Endothelial cell of umbilical vein (primary cell): ENCODE measurements at regions not wholly inside any gene's neighbourhood (a gene's known extent, or its start where the extent isn't known, plus 50 kb on each side); places are given as distances from the start of the nearest gene placed in this dataset.

ENCODE experiments used
- BruUV-seq: library from RNA; stranded (reverse); fragments of 400-500 nt; replicated peaks from 2 replicates; lab custom pipeline; 2021; lab: Mats Ljungman, UMichigan
- CTCF ChIA-PET: fragments of 300-600, 350-600 bp; sonication (Branson Sonifier 250); formaldehyde crosslinking; loops from one replicate; lab custom pipeline; 2021; ENCODE audit warnings: antibody characterized with exemption, inconsistent platforms; lab: Charles Lee
- POLR2A ChIA-PET: fragments of 300-600, 350-600 bp; sonication (Branson Sonifier 250); formaldehyde crosslinking; loops from one replicate; lab custom pipeline; 2021; ENCODE audit warnings: antibody characterized with exemption, inconsistent platforms; lab: Charles Lee
- DNase-seq: peaks from one replicate; pipeline ENCODE4 v3.0.0-alpha.2; 2011; ENCODE audit warnings: low read depth, low spot score
- FAIRE-seq: peaks from 2 replicates; lab custom pipeline; 2011; peaks lifted over from hg19 to GRCh38; lab: Jason Lieb, UNC
- H2AFZ ChIP-seq: 2 replicates; pipeline ENCODE4 v1.6.0; 2012; ENCODE audit warnings: low read depth, low read length, control low read depth, inconsistent platforms
- H3K27ac ChIP-seq: 2 replicates; pipeline ENCODE4 v1.5.1; 2011; ENCODE audit warnings: low read depth, mild to moderate bottlenecking, control low read depth, low read length, moderate library complexity; ENCODE audit not compliant: insufficient read depth
- H3K27me3 ChIP-seq, 2 experiments: 2 replicates each; pipeline versions ENCODE4 v1.6.0 to v1.6.1; 2011; ENCODE audit warnings: low read length in 2 of 2, mixed read lengths in 1 of 2; ENCODE audit not compliant: control insufficient read depth in 2 of 2, insufficient read depth in 2 of 2
- H3K36me3 ChIP-seq, 2 experiments: 2 replicates in 1 of 2; 3 replicates in 1 of 2; pipeline ENCODE4 v1.5.1; 2011; ENCODE audit warnings: low read length in 2 of 2, mild to moderate bottlenecking in 1 of 2, moderate library complexity in 1 of 2; ENCODE audit not compliant: control insufficient read depth in 2 of 2, insufficient read depth in 2 of 2; ENCODE audit errors: extremely low read depth in 1 of 2
- H3K4me1 ChIP-seq: 3 replicates; pipeline ENCODE4 v1.5.1; 2011; ENCODE audit warnings: mild to moderate bottlenecking, low read length; ENCODE audit not compliant: control insufficient read depth, insufficient read depth; ENCODE audit errors: extremely low read depth
- H3K4me2 ChIP-seq: 2 replicates; pipeline ENCODE4 v1.6.1; 2011; ENCODE audit warnings: low read length, control low read depth, mixed read lengths; ENCODE audit not compliant: insufficient read depth
- H3K4me3 ChIP-seq, 3 experiments: fragments of 200-600 bp in 1 of 3; sonication (generic), shearing (Covaris generic) in 1 of 3; replicated peaks in 1 of 3; 2 replicates each; pipeline ENCODE4 v1.5.1; 2011 to 2016; ENCODE audit warnings: control low read depth in 3 of 3, low read length in 3 of 3, mild to moderate bottlenecking in 2 of 3, inconsistent platforms in 1 of 3, low read depth in 1 of 3, moderate library complexity in 1 of 3; ENCODE audit not compliant: insufficient read depth in 1 of 3
- H3K79me2 ChIP-seq: 2 replicates; pipeline ENCODE4 v1.6.0; 2012; ENCODE audit warnings: low read length, inconsistent platforms; ENCODE audit not compliant: control insufficient read depth, insufficient read depth
- H3K9ac ChIP-seq: replicated peaks from 2 replicates; pipeline ENCODE3; 2011; ENCODE audit warnings: low read length, control low read depth; ENCODE audit not compliant: insufficient read depth; ENCODE audit errors: extremely low read depth
- H3K9me1 ChIP-seq: replicated peaks from 3 replicates; pipeline ENCODE4 v1.6.0; 2011; ENCODE audit warnings: mild to moderate bottlenecking, low read length; ENCODE audit not compliant: control insufficient read depth, insufficient read depth; ENCODE audit errors: extremely low read depth
- H3K9me3 ChIP-seq: replicated peaks from 2 replicates; pipeline ENCODE4 v1.5.1; 2012; ENCODE audit warnings: low read length, inconsistent platforms; ENCODE audit not compliant: control insufficient read depth, insufficient read depth
- H4K20me1 ChIP-seq: replicated peaks from 2 replicates; pipeline ENCODE3; 2011; ENCODE audit warnings: mild to moderate bottlenecking, low read length; ENCODE audit not compliant: control insufficient read depth, insufficient read depth; ENCODE audit errors: extremely low read depth
- CTCF ChIP-seq, 2 donors: IDR thresholded peaks; 1 replicate in 1 of 2; 2 replicates in 1 of 2; pipeline ENCODE4 v1.5.1; 2011; ENCODE audit warnings: low read length in 2 of 2, mild to moderate bottlenecking in 2 of 2, moderate library complexity in 2 of 2, control low read depth in 1 of 2, inconsistent platforms in 1 of 2, low read depth in 1 of 2; ENCODE audit not compliant: insufficient read depth in 1 of 2; ENCODE audit errors: extremely low read depth in 1 of 2
- EZH2 ChIP-seq: IDR thresholded peaks from 2 replicates; pipeline ENCODE4 v1.6.1; 2012; ENCODE audit warnings: borderline replicate concordance, low read depth, mild to moderate bottlenecking, moderate library complexity, low read length, inconsistent platforms; ENCODE audit not compliant: severe bottlenecking
- FOS ChIP-seq: IDR thresholded peaks from 2 replicates; pipeline ENCODE4 v1.6.1; 2011; ENCODE audit warnings: mild to moderate bottlenecking, low read length, moderate library complexity, borderline replicate concordance; ENCODE audit not compliant: insufficient read depth
- GATA2 ChIP-seq: IDR thresholded peaks from 2 replicates; pipeline ENCODE4 v1.7.0; 2011; ENCODE audit warnings: low read depth, mild to moderate bottlenecking, moderate library complexity, mixed read lengths, low read length; ENCODE audit not compliant: insufficient read length, insufficient read depth
- JUN ChIP-seq: IDR thresholded peaks from 2 replicates; pipeline ENCODE4 v1.6.1; 2011; ENCODE audit warnings: borderline replicate concordance, low read depth; ENCODE audit not compliant: insufficient read length, insufficient read depth
- MAX ChIP-seq: IDR thresholded peaks from 2 replicates; pipeline ENCODE4 v1.6.1; 2011; ENCODE audit not compliant: insufficient read depth, insufficient read length
- MYC ChIP-seq: IDR thresholded peaks from one replicate; pipeline ENCODE4 v1.6.1; 2011; ENCODE audit warnings: mild to moderate bottlenecking, low read depth, low read length
- POLR2A ChIP-seq: IDR thresholded peaks from 2 replicates; pipeline ENCODE4 v1.6.1; 2012; ENCODE audit warnings: low read depth, mild to moderate bottlenecking, control low read depth, low read length
- POLR2AphosphoS5 ChIP-seq: IDR thresholded peaks from 2 replicates; pipeline ENCODE4 v1.6.1; 2012; ENCODE audit warnings: low read depth, mild to moderate bottlenecking, control low read depth, low read length, moderate library complexity; ENCODE audit not compliant: insufficient read depth
- dilution Hi-C: fragments of 300-500 bp; cut with MboI; formaldehyde crosslinking; loops from one replicate; pipeline ENCODE4 v1.15.0; 2019; ENCODE audit warnings: low sequenced_read_pairs; ENCODE audit not compliant: extremely low pct_ligation_motif_present
- intact Hi-C: fragments of 100-400 bp; cut with micrococcal nuclease; formaldehyde crosslinking; loops from one replicate; pipeline ENCODE4 v1.10.0; 2022

GRCh38 chr18:78920456-78921138 is 59.0 kb upstream of the SALL3 start:
- Histone ChIP-seq H3K9ac (no peak overlapping the region), H3K9me1 (no peaks in the 10 kb centered on the region), H3K36me3 (no peaks in the 10 kb centered on the region), H3K4me1 (no peaks in the 10 kb centered on the region), H3K4me3 (no peak overlapping the region), H3K79me2 (no peaks in the 10 kb centered on the region), H2AFZ (no peak overlapping the region), H3K9me3 (peaks cover 5% of the 10 kb centered on the region), H3K4me2 (no peak overlapping the region), H3K27ac (no peak overlapping the region), H3K27me3 (no peaks in the 10 kb centered on the region), H4K20me1 (no peaks in the 10 kb centered on the region)
- CTCF ChIA-PET = no interaction called here
- TF ChIP-seq POLR2A (no peak), MYC (no peak), EZH2 (no peak), CTCF (IDR thresholded peaks at IDR 0.05; ENCODE audit: extremely low read depth in 1 of 2, insufficient read depth in 1 of 2, low read depth in 1 of 2, low read length in 2 of 2) (no peak), POLR2AphosphoS5 (no peak), MAX (no peak), GATA2 (no peak), FOS (no peak), JUN (no peak)
- dilution Hi-C loops = no loop called here
- intact Hi-C loops = no loop called here
- DNase-seq (no peak), FAIRE-seq (no peak)
- POLR2A ChIA-PET = no interaction called here
- no TSS peak for BruUV-seq
